ENCODE measurements at regions not wholly inside any gene's neighbourhood (a gene's known extent, or its start where the extent isn't known, plus 50 kb on each side); places are given as distances from the start of the nearest gene placed in this dataset.

DNA sequence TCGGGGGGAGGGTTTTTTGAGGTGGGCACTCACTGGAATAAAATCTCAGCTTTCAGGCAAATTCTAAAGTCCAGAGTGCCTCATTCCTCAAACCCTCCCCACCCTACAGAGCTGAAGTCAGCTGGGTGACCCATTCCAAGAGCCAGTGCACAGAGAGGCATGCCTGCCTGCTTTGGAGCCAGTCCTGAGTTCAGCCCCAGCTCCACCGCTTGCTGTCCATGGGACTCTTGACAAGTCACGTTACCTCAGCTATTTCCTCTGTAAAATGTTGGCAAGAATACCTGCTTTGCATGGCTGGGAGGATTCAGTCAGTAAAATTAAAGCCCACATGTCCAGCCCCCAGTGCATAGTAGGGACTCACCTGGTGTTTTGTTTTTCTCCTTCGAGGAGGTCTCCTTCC is 125.9 kb upstream of the PJA1 start:
- H3K27me3 Mint-ChIP-seq = no peaks in the 10 kb centered on the region
- TF ChIP-seq, protein P1, sequence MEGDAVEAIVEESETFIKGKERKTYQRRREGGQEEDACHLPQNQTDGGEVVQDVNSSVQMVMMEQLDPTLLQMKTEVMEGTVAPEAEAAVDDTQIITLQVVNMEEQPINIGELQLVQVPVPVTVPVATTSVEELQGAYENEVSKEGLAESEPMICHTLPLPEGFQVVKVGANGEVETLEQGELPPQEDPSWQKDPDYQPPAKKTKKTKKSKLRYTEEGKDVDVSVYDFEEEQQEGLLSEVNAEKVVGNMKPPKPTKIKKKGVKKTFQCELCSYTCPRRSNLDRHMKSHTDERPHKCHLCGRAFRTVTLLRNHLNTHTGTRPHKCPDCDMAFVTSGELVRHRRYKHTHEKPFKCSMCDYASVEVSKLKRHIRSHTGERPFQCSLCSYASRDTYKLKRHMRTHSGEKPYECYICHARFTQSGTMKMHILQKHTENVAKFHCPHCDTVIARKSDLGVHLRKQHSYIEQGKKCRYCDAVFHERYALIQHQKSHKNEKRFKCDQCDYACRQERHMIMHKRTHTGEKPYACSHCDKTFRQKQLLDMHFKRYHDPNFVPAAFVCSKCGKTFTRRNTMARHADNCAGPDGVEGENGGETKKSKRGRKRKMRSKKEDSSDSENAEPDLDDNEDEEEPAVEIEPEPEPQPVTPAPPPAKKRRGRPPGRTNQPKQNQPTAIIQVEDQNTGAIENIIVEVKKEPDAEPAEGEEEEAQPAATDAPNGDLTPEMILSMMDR (IDR thresholded peaks at IDR 0.05; ENCODE audit: unreplicated experiment) = no peak
- no peaks in the 10 kb centered on the region for H3K9me3 Mint-ChIP-seq (ENCODE audit: low read depth)
- H3K4me1 Mint-ChIP-seq (ENCODE audit: low read depth) = peaks cover 12% of the 10 kb centered on the region
- no peak overlapping the region for H3K27ac Mint-ChIP-seq
- no peak overlapping the region for H3K4me3 Mint-ChIP-seq (ENCODE audit: low read depth)
- H3K36me3 Mint-ChIP-seq (ENCODE audit: insufficient read depth) = no peaks in the 10 kb centered on the region
- DNase-seq (ENCODE audit: low spot score, unreplicated experiment) = no peak

DNA sequence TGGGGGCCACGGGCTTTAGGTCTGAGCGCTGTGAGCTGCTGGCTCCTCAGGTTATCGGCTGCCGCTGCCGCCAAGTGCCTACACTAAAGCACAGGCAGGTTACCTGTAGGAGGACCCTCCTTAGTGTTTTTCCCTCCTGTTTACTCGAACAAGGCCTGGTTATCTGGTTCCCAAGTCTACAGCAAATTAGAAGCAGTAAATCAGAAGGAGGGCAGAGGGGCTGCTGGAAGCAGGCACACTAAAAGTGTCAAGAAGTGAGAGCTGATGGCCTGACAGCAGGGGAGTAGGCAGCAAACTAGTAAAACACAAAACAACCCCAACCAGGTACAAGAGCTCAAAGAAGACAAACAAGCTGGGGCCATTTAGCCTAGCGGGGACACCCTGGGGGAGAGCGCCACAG is 125.0 kb upstream of the PJA1 start:
- Mint-ChIP-seq H3K36me3 (ENCODE audit: insufficient read depth) (no peaks in the 10 kb centered on the region), H3K27me3 (no peaks in the 10 kb centered on the region), H3K27ac (peak overlapping the region; percentile 87), H3K4me1 (ENCODE audit: low read depth) (peaks cover 13% of the 10 kb centered on the region), H3K9me3 (ENCODE audit: low read depth) (no peaks in the 10 kb centered on the region), H3K4me3 (ENCODE audit: low read depth) (no peak overlapping the region)
- DNase-seq (ENCODE audit: low spot score, unreplicated experiment) = no peak
- TF ChIP-seq, protein P1 (IDR thresholded peaks at IDR 0.05; ENCODE audit: unreplicated experiment) = no peak

DNA sequence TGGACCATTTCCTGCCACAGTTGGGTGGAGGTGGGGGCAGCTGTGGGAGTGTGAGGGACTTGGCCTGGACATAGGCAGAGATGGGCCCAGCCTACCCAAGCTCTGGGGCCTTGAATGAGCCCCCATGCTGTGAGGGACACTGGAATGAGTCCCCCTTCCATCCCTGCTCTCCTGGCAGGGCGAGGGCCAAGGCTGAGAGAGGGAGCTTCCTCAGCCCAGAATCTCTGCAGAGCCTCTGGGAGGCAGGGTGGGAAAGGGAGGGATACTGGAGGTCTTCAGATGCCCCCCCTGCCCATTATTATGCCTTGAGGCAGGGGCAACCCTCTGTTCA is 124.5 kb upstream of the PJA1 start:
- H3K27me3 Mint-ChIP-seq = no peaks in the 10 kb centered on the region
- no peak overlapping the region for H3K27ac Mint-ChIP-seq
- no peaks in the 10 kb centered on the region for H3K36me3 Mint-ChIP-seq (ENCODE audit: insufficient read depth)
- DNase-seq (ENCODE audit: low spot score, unreplicated experiment) = no peak
- TF ChIP-seq, protein P1 (IDR thresholded peaks at IDR 0.05; ENCODE audit: unreplicated experiment) = no peak
- H3K4me1 Mint-ChIP-seq (ENCODE audit: low read depth) = peaks cover 13% of the 10 kb centered on the region
- no peaks in the 10 kb centered on the region for H3K9me3 Mint-ChIP-seq (ENCODE audit: low read depth)
- H3K4me3 Mint-ChIP-seq (ENCODE audit: low read depth) = no peak overlapping the region

DNA sequence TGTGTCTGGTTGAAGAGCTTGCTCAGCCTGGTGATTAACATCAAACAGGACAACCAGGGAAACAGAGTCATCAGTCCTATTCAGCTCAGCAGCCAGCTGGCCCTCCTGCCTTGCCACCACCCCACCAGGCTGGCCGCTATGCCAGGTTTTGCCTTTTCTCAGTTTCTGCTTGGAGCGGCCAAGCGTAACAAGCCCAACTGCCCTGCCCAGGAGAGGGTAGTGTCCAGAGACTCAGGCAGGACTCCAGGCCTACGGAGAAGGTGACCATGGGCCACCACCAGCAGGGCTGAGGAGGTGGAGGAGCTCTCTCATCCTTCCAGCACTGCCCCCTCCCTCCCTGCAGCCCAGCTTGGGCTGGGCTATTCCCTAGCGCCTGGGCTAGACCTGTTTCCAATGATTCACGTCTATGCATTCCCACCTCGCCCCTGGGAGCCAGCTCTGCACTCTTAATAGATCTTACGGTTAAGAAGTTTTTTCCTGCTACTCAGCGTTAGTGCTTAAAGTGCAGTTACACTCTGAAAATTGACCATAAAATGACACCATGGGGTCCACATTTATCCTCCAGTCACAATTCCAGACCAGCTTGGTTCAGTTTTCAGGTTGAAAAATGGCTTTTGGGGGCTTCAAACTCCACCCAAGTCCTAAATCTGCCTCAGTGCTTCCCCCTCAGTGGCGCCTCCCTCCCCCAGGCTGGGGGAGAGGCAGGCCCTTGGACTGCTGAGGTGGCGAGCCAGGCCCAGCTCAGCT is 124.0 kb upstream of the PJA1 start:
- Mint-ChIP-seq H3K27ac (no peak overlapping the region), H3K9me3 (ENCODE audit: low read depth) (no peaks in the 10 kb centered on the region), H3K27me3 (no peaks in the 10 kb centered on the region), H3K4me1 (ENCODE audit: low read depth) (peaks cover 13% of the 10 kb centered on the region), H3K4me3 (ENCODE audit: low read depth) (no peak overlapping the region), H3K36me3 (ENCODE audit: insufficient read depth) (no peaks in the 10 kb centered on the region)
- TF ChIP-seq, protein P1 (IDR thresholded peaks at IDR 0.05; ENCODE audit: unreplicated experiment) = no peak
- DNase-seq (ENCODE audit: low spot score, unreplicated experiment) = no peak

DNA sequence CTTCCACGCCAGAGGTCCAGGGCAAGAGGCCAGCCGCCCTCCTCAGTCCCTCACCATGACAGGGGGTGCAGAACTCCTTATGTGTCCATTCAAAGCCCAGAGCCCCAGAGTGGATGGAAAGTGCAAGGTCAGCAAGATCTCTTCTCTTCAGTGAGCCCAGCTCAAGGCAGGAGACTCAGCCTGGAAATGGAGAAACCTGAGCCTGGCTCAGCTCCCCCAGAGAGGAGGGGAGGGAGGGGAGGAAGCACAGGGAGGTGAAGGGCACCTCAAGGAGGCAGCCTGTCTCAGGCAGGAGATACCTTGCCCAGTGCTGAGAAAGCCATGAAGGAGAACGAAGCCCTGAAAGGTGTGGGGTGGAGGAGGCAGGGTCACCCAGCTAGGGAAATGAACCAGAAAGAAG is 121.8 kb upstream of the PJA1 start:
- H3K9me3 Mint-ChIP-seq (ENCODE audit: low read depth) = no peaks in the 10 kb centered on the region
- TF ChIP-seq, protein P1 (IDR thresholded peaks at IDR 0.05; ENCODE audit: unreplicated experiment) = no peak
- no peak overlapping the region for H3K27ac Mint-ChIP-seq
- no peak overlapping the region for H3K4me3 Mint-ChIP-seq (ENCODE audit: low read depth)
- H3K27me3 Mint-ChIP-seq = no peaks in the 10 kb centered on the region
- H3K36me3 Mint-ChIP-seq (ENCODE audit: insufficient read depth) = no peaks in the 10 kb centered on the region
- H3K4me1 Mint-ChIP-seq (ENCODE audit: low read depth) = peaks cover 13% of the 10 kb centered on the region
- DNase-seq (ENCODE audit: low spot score, unreplicated experiment) = no peak

Data from progenitor cell of endocrine pancreas (in vitro differentiated cells).